HG02759 (cell line): ENCODE measurements at regions not wholly inside any gene's neighbourhood (a gene's known extent, or its start where the extent isn't known, plus 50 kb on each side); places are given as distances from the start of the nearest gene placed in this dataset.
"Not testable (repeated sequence)": the region's sequence is repeated elsewhere in the genome, so short reads cannot be mapped to it uniquely, and the experiment has no call there.

ENCODE experiments used
- ATAC-seq: cut with Tn5 transposase; IDR thresholded peaks from one replicate; pipeline ENCODE4 v1.9.1; 2021; ENCODE audit warnings: mild to moderate bottlenecking, moderate library complexity; ENCODE audit not compliant: unreplicated experiment

DNA sequence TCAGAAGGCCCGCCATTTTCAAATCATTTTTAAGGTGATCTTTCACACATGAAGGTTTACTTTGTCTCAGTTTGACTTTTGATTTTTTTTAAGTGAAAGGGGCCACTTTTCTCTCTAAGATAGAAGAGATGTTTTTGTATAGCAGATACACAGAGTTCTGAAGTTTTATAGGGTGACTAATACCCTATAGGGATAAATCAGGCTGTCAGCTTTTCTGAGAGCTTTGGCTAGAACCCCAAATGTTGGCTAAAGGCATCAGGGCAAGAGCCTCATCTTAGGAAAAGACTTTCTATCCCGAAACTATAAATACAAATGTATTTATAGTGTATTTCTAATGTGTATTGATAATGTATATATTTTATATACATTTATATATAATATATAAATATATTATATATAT lies 181.4 kb downstream of the TBX18 start:
- ATAC-seq: no peak

DNA sequence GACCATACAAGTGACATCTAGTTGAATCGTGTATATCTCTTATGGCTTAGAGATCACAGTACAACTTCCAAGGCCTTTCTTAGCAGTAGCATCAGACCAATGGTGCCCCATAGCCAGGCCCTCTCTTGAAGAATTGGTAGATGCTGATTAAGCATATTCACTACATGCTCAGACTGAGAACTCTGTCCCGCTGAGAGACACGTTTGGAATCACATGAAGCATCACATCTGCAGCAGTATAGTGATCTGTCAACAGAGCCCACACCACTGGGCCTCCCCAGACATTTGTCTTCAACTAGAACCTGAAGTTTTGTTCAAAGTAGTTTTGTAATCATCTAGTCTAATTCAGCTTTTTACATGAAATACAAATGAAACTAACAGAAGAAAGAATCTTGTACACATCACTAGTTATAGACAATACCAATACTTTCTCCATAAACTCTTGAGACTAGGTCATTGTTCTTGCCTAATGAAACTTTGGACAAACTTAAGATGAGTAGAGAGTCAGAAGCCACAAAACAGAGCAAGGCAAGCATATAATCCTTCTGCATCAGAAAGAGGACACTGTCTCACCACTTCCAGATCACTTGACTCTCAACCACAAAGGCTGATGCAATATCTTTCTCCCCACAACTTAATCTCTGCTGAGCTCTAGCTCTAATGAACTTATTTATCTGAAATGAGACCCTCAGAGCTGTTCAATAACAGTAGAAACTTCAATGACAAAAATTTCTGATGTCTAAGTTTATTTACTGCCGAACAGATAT lies 182.7 kb downstream of the TBX18 start:
- ATAC-seq: peak; percentile 75

DNA sequence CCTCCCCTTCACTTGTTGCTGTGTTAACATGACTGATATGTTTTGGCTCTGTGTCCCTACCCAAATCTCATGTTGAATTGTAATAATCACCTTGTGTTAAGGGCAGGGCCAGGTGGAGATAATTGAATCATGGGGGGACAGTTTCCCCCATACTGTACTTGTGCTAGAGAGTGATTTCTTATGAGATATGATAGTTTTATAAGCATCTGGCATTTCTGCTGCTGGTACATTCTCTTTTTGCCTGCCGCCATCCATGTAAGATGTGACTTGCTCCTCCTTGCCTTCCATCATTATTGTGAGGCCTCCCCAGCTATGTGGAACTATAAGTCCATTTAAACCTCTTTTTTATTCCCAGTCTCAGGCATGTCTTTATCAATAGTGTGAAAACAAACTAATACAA lies 185.0 kb downstream of the TBX18 start:
- no peak for ATAC-seq

DNA sequence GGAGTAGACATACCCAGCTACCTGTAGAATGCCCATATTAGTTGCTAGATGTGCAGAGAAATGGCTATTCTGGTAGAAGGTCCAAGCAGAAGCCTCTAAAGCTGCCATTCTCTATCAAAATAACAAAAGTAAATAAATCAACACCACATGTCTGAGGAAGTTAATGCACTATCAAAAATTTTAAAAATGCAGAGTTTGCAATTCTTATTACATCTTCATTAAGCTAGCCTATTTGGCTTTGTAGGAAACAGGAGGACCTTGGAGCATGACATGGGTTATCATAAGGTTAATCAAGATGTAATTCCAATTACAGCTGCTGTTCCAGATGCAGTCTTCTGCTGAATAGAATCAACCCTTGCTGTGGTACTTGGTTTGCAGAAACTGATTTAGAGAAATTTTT lies 188.4 kb downstream of the TBX18 start:
- ATAC-seq: no peak

DNA sequence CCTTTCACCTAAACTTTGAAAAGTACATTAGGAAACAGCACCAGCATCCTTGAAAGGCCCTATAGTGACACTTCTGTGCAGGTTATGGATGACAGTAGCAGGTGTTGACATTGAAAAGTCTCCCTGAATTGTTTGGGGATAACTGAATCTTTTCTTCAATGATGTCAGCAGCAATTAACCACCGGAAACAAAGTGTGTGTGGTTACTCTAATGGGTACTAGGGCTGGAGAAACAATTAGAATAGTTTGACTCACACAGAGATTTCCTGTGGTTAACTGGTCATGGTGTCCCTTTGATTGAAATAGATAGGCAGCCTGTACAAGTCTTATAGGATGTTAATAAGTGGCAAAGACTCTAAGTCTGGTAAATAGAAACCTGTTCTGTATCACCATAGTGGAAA lies 189.1 kb downstream of the TBX18 start:
- ATAC-seq: peak; percentile 99

DNA sequence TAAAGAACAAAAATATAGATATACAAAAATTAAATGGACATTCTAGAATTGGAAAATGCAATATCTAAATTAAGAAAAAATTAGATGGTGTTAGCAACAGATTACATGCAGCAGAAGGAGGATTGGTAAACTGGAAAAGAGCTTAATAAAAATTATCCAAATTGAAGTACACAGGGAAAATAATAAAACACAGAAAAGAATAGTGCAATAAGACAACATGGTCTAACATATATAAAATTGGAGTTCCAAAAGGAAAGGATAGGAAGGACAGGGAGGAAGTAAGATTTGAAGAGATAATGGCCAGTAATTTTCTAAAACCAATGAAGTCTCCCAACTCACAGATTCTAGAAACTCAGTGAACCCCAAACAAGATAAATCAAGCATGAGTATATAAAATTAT lies 194.5 kb downstream of the TBX18 start:
- no peak for ATAC-seq

DNA sequence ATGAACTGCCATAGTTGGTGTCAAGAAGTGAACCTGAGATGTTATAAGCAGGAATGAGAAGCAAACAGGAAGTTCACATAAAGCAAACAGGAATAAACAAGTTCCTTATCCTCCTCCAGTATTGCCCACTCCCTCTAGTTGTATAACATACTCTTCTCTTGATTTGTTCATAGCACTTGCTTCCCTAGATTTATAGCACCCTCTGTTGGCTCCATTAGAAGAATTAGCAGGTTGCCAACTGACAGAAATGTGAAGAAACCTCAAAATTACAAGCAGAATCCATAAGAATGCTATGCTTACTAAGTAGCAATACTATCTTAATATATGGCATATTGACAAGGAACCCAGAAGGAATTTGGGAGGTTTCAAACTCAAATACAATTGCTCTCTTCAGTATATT lies 195.4 kb downstream of the TBX18 start:
- ATAC-seq: no peak

DNA sequence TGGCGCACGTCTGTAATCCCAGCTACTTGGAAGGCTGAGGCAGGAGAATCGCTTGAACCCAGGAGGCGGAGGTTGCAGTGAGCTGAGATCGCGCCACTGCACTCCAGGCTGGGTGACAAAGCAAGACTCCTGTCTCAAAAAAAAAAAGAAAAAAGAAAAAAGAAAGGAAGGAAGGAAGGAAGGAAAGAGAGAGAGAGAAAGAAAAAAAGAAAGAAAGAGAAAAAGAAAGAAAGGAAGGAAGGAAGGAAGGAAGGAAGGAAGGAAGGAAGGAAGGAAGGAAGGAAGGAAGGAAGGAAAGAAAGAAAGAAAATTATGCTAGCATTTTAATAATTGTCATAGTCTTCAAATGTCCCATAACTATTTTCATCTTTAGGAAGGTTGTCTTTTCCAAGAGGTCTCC lies 198.7 kb downstream of the TBX18 start:
- not testable (repeated sequence) for ATAC-seq

DNA sequence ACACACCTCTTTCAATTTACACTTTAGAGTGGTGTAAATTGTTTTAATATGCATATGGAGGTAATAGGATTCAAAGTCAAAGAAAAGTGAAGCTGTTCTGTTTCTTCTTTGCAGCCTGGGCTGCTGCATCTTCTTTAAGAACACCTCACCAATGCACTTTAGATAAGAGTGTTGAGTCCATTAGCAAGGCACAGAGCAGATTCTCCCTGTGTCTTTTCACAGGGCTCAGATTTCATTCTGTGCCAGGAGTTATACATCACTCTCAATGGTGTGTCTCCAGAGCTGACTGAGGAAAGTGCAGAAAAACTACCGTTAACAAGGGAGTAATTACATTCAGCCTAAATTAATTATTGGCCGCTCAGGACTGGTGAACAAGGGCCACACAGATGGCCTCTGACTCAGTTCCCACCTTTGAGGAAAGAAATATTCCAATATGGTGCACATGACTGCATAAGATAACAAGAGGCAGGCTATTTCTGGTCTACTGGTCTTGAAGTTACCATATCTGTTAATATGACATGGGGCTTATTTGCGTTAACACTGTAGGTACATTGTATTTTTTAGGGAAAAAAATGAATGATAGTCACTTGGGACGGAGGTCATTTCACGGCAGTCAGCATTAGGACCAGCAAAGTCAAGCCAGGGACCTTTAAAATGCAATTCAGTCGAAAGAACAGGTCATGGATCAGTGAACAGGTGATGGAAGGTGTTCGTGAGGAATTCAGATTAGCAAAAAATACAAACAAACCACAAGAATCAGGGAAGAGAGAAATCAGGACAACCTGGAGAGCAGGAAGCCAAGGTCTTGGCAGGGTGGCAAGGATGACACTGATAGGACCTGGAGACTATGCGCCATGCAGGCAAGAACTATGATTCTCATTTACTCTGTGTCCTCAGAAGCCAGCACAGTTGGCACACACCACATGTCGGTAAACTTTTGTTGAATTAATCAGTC lies 203.7 kb downstream of the TBX18 start:
- ATAC-seq: no peak

DNA sequence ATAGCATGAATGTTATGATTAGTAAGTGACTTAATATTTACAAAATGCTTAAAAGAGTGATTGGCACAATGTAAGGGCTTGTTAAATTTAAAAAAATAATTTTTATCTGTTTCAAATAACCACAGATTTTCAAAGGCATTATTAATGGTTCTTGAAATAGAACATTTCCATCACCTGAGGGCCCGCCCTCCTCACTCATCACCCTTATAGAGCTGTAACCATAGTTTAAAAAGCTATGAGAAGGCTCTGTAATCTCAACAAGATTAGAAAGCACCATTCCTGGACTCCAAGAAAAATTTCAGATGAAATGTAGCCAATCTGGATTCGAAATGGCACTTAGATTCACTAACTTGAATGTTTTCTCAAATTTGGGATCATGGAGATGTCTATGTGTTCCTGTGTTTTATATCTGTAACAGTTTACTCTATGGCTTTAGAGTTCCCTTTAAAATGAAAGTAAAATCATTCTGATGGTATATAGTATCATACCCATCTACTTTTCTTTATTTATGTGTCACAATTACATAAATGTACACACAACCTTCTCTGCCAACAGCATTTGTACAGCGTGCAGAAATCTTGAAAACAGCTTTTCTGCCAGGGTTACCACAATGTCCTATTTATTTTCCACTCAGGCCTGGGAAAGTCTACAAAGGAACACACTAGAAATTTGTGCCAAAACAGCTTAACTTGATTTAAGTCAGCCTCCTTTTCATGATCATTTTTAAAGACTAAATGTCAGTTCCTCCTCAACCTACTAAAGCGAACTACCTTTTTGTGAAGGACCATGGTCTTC lies 207.7 kb downstream of the TBX18 start:
- ATAC-seq: no peak

DNA sequence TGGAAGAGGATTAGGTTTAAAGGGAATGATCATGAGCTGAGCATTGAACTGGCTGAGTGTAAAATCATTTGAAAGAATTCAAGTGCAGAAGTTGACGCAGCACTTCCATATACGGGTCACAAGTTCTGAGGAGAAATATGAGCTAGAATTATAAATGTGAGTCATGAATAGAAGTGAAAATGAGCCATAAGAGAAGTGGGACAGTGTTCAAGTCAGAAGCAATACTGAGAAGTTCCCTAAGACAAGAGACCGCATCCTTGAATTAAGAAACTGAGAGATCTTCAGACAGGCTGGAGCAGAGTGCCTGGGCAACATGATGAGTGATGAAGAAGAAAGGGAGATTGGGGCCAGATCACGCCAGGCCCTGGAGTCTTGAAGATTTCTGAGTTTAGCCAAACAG lies 209.7 kb downstream of the TBX18 start:
- no peak for ATAC-seq

DNA sequence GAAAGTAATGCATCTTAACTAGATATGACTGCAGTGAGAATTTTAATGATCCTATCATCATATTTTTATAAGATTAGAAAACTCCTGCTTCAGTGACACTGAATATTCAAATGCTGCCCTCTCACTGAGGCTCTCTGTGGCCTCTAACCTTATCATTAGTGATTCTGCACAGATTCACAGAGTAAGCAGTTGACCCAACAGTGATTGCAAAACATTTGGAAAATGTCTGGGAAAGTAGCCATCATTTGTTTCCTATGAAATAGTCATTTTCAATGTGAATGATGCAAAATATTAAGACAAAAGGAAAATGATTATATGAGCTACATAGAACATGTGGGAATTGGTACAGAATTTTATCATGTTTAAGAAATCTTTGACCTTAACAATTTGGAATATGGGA lies 210.3 kb downstream of the TBX18 start:
- ATAC-seq: no peak

DNA sequence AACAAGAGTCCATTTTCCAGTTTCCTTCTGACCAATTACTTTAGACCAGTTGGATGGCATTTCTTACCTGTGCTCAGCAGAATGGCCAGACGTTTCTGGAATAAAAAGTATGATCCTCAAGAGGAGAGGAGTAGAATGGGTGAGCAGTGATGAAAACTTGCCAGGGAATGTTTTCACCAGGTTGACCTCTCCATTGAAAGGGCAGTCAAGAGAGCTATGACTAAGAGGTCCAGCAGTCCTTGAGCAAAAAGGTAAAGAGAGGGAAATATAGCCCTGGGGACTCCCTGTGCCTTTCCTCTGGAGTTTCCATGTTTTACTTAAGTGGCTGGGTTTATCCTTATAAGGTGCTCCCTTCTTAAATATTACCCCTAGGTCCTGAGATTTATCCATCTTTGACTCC lies 210.9 kb downstream of the TBX18 start:
- no peak for ATAC-seq

DNA sequence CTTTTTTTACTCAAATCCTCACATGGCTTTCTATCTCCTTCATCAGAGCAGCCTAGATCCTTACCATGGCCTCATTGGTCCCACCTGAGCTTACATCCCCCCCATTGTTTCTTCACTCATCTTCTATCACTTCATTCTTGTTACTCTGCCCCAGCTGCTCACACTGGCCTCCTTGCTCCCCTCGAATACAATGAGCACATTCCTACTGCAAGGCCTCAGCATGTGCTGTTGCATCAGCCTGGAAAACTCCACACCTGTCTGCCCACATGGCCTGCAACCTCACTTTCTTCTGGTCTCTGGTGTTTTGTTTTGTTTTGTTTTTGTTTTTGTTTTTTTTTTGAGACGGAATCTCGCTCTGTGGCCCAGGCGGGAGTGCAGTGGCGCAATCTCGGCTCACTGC lies 212.6 kb downstream of the TBX18 start:
- no peak for ATAC-seq

DNA sequence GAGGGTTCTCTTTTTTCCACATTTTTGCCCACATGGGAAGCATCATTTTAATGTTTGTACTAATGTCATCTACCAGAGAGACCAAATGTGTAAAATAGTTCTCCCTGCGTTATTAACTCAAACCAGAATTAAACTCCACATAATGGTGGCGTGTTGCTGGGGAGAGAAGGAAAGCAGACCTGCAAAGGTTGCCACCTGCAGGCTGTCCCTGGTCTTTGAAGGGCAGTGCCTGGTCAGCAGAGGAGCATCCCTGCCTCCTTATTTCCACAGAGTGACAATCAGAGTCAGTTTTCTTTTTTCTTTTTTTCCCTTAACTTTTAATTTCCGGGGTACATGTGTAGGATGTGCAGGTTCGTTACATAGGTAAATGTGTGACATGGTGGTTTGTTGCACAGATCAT lies 214.5 kb downstream of the TBX18 start:
- ATAC-seq: no peak

DNA sequence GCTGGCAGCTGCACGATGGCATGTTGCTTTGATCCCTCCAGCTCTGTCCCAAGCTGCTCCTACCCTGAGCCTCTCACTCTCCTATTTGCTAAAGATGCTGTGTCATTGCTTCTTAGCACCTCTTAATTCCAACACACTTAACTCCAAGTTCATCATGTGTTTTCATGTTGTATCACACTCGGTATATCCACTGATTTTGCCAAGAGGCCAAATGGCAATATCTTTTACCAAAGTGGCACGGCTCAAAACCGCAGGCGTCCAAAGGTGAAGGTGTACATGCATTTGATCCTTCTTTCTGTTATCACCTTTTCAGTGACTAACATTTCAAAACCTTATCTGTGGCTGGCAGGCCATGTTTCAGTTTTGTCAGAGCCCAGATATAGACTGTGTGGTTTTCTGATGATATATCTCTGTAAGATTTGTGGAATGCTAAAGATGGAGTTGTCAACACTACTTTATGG lies 217.0 kb downstream of the TBX18 start:
- ATAC-seq: no peak

DNA sequence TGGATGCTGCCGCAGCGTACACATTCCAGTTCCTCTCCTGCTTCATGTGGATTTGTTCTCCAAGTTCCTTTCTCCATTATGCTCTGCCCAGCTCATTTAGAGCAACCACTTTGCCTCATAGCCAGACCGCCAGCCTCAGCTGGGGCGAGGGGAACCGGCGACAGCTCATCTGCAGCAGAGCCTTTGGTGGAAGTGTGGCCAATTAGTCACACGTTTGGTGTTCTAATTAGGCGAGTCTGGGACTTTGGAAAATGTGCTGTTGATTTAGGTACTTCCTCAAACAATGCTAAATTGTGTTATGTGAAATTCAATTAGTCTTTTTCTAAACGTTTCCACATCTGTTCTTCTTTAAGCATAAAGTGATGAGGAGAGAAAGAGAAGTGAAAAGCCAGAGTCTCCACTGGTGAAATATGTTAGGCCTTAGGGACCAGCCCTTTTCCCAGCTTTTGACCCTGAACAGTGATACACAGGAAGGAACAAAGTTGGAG lies 217.9 kb downstream of the TBX18 start:
- no peak for ATAC-seq

DNA sequence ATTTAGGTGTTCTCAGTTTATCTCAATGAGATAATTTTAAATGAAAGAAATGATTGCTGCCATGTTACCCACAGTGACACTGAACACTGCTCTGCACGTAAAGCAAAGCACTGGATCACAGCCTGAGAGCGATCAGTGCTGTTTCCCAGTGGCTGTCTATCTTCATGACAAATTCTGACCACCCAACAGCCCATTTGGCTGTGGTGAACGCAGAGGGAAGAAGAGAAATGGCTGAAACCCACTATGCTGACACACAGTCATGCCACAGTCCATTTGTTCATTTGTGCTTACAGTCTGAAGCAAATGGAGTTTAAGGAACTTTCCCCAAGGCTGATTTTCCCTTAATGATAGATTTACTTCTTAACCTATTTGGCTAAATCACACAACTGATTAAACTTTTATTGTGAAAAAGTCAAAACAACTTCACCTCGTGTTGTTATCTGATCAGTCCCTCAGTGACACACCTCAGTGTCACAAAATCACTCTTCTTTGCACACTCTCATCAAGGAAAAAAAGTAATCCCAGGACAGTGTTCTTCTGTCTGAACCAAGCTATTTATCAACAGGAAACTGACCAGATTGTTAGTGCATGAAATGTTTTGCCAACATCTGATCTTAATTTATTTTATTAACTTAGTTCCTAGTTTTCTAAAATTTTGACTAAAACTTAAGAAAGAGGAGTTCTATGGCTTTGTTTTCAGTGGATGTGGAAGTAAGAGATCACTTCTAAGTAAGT lies 225.1 kb downstream of the TBX18 start:
- no peak for ATAC-seq

DNA sequence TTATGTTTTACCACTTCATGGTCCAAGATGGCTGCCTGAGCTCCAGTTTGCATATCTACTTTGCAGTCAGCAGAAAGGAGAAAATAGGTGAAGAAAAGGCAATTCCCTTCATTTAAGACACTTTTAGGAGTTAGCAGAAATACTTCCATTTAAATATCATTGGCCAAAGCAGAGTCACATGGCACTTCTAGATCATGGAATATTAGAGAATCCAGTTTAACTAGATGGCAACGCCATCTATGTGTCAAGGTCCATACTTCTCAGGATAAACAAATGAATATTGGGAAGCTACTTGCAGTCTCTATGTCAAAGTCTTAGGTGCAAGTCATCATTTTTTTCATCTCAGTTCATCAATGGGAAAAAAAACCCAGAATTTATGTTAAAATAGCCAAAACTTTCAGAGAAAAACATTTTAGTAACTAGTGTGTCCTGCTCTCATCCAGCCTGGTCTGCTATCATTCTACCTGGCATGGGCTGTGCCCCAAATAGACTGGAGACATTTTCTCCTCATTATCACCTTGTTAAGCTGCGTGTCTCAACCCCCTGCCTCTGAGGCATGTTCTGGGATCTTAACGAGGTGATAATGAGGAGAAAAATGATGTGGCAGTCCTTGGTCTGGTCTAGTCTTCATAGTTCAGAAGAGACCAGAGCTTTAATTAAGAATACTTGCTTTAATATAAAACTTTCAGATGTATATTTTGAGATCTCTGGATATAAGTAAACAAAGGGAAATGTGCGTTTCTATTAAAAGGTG lies 227.3 kb downstream of the TBX18 start:
- no peak for ATAC-seq

DNA sequence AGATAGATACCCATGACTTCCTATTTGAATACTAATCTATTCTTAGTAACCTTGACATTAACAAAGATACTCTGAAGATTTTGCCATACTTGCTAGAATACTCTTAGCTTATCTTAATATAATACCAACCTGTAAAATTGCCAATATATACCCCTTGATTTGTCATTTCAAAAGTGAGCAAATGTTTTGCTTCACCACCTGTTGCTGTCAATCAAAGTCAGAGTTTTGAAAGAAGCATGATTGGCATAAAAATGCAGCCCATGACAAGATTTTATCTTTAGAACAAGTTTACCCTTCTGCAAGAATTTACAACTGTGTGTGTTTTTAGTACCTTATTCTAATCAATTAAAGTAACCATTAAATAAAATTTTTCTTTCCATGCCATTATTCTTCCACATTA lies 236.2 kb downstream of the TBX18 start:
- no peak for ATAC-seq
